ENCODE measurements at regions not wholly inside any gene's neighbourhood (a gene's known extent, or its start where the extent isn't known, plus 50 kb on each side); places are given as distances from the start of the nearest gene placed in this dataset.
"Not testable (repeated sequence)": the region's sequence is repeated elsewhere in the genome, so short reads cannot be mapped to it uniquely, and the experiment has no call there.

GRCh38 chr9:97221478-97222355 is 85.7 kb upstream of the CCDC180 start:
- not testable (repeated sequence) for H4K91ac ChIP-seq (ENCODE audit: low read depth, low read length, poor library complexity); H2BK12ac ChIP-seq (ENCODE audit: low read length); H3K4me1 ChIP-seq (ENCODE audit: control insufficient read depth in 2 of 2, insufficient read depth in 1 of 2, low read depth in 1 of 2, low read length in 2 of 2); H4K8ac ChIP-seq (ENCODE audit: low read depth, low read length); H3K4ac ChIP-seq (ENCODE audit: low read length); H2BK120ac ChIP-seq (ENCODE audit: low read depth, low read length); H2BK5ac ChIP-seq (ENCODE audit: low read length); H3K36me3 ChIP-seq (replicated peaks in 1 of 2; ENCODE audit: control insufficient read depth in 2 of 2, insufficient read depth in 2 of 2, low read length in 2 of 2); H3K14ac ChIP-seq (ENCODE audit: low read length); H3K79me1 ChIP-seq (ENCODE audit: low read depth, low read length); H3K27ac ChIP-seq (replicated peaks; ENCODE audit: low read length); H3K9me3 ChIP-seq (replicated peaks in 1 of 2; ENCODE audit: control insufficient read depth in 2 of 2, insufficient read depth in 1 of 2, low read depth in 1 of 2, low read length in 2 of 2); H2BK15ac ChIP-seq (ENCODE audit: low read length); H2AK5ac ChIP-seq (ENCODE audit: low read depth, low read length)
- peak overlapping the region; percentile 70 for H3K9ac ChIP-seq (ENCODE audit: low read depth, low read length, poor library complexity)
- H3K4me2 ChIP-seq (ENCODE audit: insufficient read depth, low read length, poor library complexity, severe bottlenecking), result peak overlapping the region; percentile 81
- no CpG with 5 or more reads among the region's 78 CpGs for WGBS, 2 donors (ENCODE audit: extremely low coverage in 2 of 2, insufficient read length in 2 of 2, insufficient replicate concordance in 1 of 2)
- peaks cover 0 to 36% (median 11%) of the 10 kb centered on the region in 3 experiments for H3K27me3 ChIP-seq (ENCODE audit: control insufficient read depth in 3 of 3, insufficient read depth in 3 of 3, low read depth in 1 of 3, low read length in 3 of 3)
- peak overlapping the region; percentile 31 for H3K23ac ChIP-seq (ENCODE audit: low read depth, low read length, poor library complexity)
- peak overlapping the region; percentile 34 to 76 for H3K4me3 ChIP-seq (ENCODE audit: low read length in 2 of 2)
- peak overlapping the region; percentile 92 for H2AFZ ChIP-seq (ENCODE audit: low read length)
- H3K18ac ChIP-seq (ENCODE audit: low read length), result peak overlapping the region; percentile 71
- peak; percentile 64 for DNase-seq (ENCODE audit: low spot score)

GRCh38 chr9:97220894-97221477 is 86.5 kb upstream of the CCDC180 start:
- Histone ChIP-seq H3K14ac (ENCODE audit: low read length) (peak overlapping the region; percentile 21), H3K9ac (ENCODE audit: low read depth, low read length, poor library complexity) (peak overlapping the region; percentile 70), H3K4me2 (ENCODE audit: insufficient read depth, low read length, poor library complexity, severe bottlenecking) (peak overlapping the region; percentile 81), H3K4me1 (ENCODE audit: control insufficient read depth in 2 of 2, insufficient read depth in 1 of 2, low read depth in 1 of 2, low read length in 2 of 2) (peaks cover 0 to 5% of the 10 kb centered on the region in 2 donors), H3K9me3 (replicated peaks in 1 of 2; ENCODE audit: control insufficient read depth in 2 of 2, insufficient read depth in 1 of 2, low read depth in 1 of 2, low read length in 2 of 2) (peaks cover 0 to 2% of the 10 kb centered on the region in 2 donors), H2AK5ac (ENCODE audit: low read depth, low read length) (no peak overlapping the region), H2BK5ac (ENCODE audit: low read length) (no peak overlapping the region), H3K36me3 (replicated peaks in 1 of 2; ENCODE audit: control insufficient read depth in 2 of 2, insufficient read depth in 2 of 2, low read length in 2 of 2) (no peaks in the 10 kb centered on the region), H2BK120ac (ENCODE audit: low read depth, low read length) (no peak overlapping the region), H3K27me3 (ENCODE audit: control insufficient read depth in 3 of 3, insufficient read depth in 3 of 3, low read depth in 1 of 3, low read length in 3 of 3) (peaks cover 0 to 36% (median 11%) of the 10 kb centered on the region in 3 experiments), H3K79me1 (ENCODE audit: low read depth, low read length) (no peaks in the 10 kb centered on the region), H4K8ac (ENCODE audit: low read depth, low read length) (no peak overlapping the region), H3K4ac (ENCODE audit: low read length) (no peak overlapping the region), H3K18ac (ENCODE audit: low read length) (peak overlapping the region; percentile 83), H4K91ac (ENCODE audit: low read depth, low read length, poor library complexity) (no peak overlapping the region), H3K27ac (replicated peaks; ENCODE audit: low read length) (no peak overlapping the region), H2AFZ (ENCODE audit: low read length) (peak overlapping the region; percentile 92), H2BK12ac (ENCODE audit: low read length) (no peak overlapping the region), H3K23ac (ENCODE audit: low read depth, low read length, poor library complexity) (peak overlapping the region; percentile 85), H2BK15ac (ENCODE audit: low read length) (no peak overlapping the region), H3K4me3 (ENCODE audit: low read length in 2 of 2) (peak overlapping the region; percentile 34 to 76)
- peak; percentile 17 for DNase-seq (ENCODE audit: low spot score)
- WGBS, 2 donors (ENCODE audit: extremely low coverage in 2 of 2, insufficient read length in 2 of 2, insufficient replicate concordance in 1 of 2), result no CpG with 5 or more reads among the region's 44 CpGs

GRCh38 chr9:97220396-97220795 is 87.1 kb upstream of the CCDC180 start:
- H3K18ac ChIP-seq (ENCODE audit: low read length); H2AK5ac ChIP-seq (ENCODE audit: low read depth, low read length); H3K14ac ChIP-seq (ENCODE audit: low read length); H3K4me1 ChIP-seq (ENCODE audit: control insufficient read depth in 2 of 2, insufficient read depth in 1 of 2, low read depth in 1 of 2, low read length in 2 of 2); H3K79me1 ChIP-seq (ENCODE audit: low read depth, low read length); H3K27ac ChIP-seq (replicated peaks; ENCODE audit: low read length); H3K23ac ChIP-seq (ENCODE audit: low read depth, low read length, poor library complexity); H2BK12ac ChIP-seq (ENCODE audit: low read length); H3K36me3 ChIP-seq (replicated peaks in 1 of 2; ENCODE audit: control insufficient read depth in 2 of 2, insufficient read depth in 2 of 2, low read length in 2 of 2); H2BK15ac ChIP-seq (ENCODE audit: low read length); H3K9me3 ChIP-seq (replicated peaks in 1 of 2; ENCODE audit: control insufficient read depth in 2 of 2, insufficient read depth in 1 of 2, low read depth in 1 of 2, low read length in 2 of 2); H3K4me3 ChIP-seq (ENCODE audit: low read length in 2 of 2); H2BK120ac ChIP-seq (ENCODE audit: low read depth, low read length); DNase-seq (ENCODE audit: low spot score); H3K9ac ChIP-seq (ENCODE audit: low read depth, low read length, poor library complexity); H2BK5ac ChIP-seq (ENCODE audit: low read length); H4K8ac ChIP-seq (ENCODE audit: low read depth, low read length); H3K4ac ChIP-seq (ENCODE audit: low read length); H3K4me2 ChIP-seq (ENCODE audit: insufficient read depth, low read length, poor library complexity, severe bottlenecking); H4K91ac ChIP-seq (ENCODE audit: low read depth, low read length, poor library complexity): not testable (repeated sequence)
- peak overlapping the region; percentile 92 for H2AFZ ChIP-seq (ENCODE audit: low read length)
- no CpG with 5 or more reads among the region's 3 CpGs for WGBS, 2 donors (ENCODE audit: extremely low coverage in 2 of 2, insufficient read length in 2 of 2, insufficient replicate concordance in 1 of 2)
- H3K27me3 ChIP-seq (ENCODE audit: control insufficient read depth in 3 of 3, insufficient read depth in 3 of 3, low read depth in 1 of 3, low read length in 3 of 3), result peaks cover 0 to 39% (median 14%) of the 10 kb centered on the region in 3 experiments
